Testis (tissue), 2 donors: ENCODE measurements at regions not wholly inside any gene's neighbourhood (a gene's known extent, or its start where the extent isn't known, plus 50 kb on each side); places are given as distances from the start of the nearest gene placed in this dataset.

Experiments
- DNase-seq: peaks from one replicate; pipeline ENCODE4 v3.0.0-alpha.2; 2019
- H3K27ac ChIP-seq, 2 donors: fragments of 200-600 bp; sonication (generic); one replicate each; pipeline ENCODE4 v1.5.1; 2019
- H3K27me3 ChIP-seq: fragments of 200-600 bp; sonication (generic); one replicate; pipeline ENCODE4 v1.5.1; 2019
- H3K36me3 ChIP-seq: fragments of 200-600 bp; sonication (generic); one replicate; pipeline ENCODE4 v1.5.1; 2017; ENCODE audit warnings: low read depth; ENCODE audit errors: missing control alignments
- H3K4me1 ChIP-seq: fragments of 200-600 bp; sonication (generic); one replicate; pipeline ENCODE4 v1.5.1; 2019
- H3K4me3 ChIP-seq, 2 donors: fragments of 200-600 bp; sonication (generic); one replicate each; pipeline ENCODE4 v1.5.1; 2017 to 2019
- H3K9me3 ChIP-seq: fragments of 200-600 bp; sonication (generic); one replicate; pipeline ENCODE4 v1.5.1; 2017
- POLR2A ChIP-seq: fragments of 450-650 bp; IDR thresholded peaks from one replicate; pipeline ENCODE4 v1.6.1; 2017; ENCODE audit warnings: antibody characterized with exemption, mild to moderate bottlenecking, moderate library complexity
- WGBS, 2 donors: methylation state at CpG; one replicate each; pipeline ENCODE4 v1.1.5; 2018; 5-methylcytosine and 5-hydroxymethylcytosine counted together
- intact Hi-C: fragments of 100-400 bp; cut with DNase I; formaldehyde crosslinking; loops from one replicate; pipeline ENCODE4 v1.15.1; 2023; ENCODE audit warnings: low total_unique reads
- TF ChIP-seq, protein P1 (sequence below), 3 experiments: fragments of 450-650 bp in 2 of 3; fragments of 200-600 bp in 1 of 3; sonication (generic) in 1 of 3; IDR thresholded peaks; one replicate each; pipeline ENCODE4 v1.5.1; 2016 to 2019; ENCODE audit warnings: antibody characterized with exemption in 3 of 3, mild to moderate bottlenecking in 2 of 3, moderate library complexity in 1 of 3

- no peak overlapping the region for H3K27ac ChIP-seq
- no peaks in the 10 kb centered on the region for H3K27me3 ChIP-seq
- no peak for TF ChIP-seq POLR2A
- TF ChIP-seq, protein P1, sequence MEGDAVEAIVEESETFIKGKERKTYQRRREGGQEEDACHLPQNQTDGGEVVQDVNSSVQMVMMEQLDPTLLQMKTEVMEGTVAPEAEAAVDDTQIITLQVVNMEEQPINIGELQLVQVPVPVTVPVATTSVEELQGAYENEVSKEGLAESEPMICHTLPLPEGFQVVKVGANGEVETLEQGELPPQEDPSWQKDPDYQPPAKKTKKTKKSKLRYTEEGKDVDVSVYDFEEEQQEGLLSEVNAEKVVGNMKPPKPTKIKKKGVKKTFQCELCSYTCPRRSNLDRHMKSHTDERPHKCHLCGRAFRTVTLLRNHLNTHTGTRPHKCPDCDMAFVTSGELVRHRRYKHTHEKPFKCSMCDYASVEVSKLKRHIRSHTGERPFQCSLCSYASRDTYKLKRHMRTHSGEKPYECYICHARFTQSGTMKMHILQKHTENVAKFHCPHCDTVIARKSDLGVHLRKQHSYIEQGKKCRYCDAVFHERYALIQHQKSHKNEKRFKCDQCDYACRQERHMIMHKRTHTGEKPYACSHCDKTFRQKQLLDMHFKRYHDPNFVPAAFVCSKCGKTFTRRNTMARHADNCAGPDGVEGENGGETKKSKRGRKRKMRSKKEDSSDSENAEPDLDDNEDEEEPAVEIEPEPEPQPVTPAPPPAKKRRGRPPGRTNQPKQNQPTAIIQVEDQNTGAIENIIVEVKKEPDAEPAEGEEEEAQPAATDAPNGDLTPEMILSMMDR (IDR thresholded peaks at IDR 0.05) = no peak
- no peak overlapping the region for H3K4me3 ChIP-seq
- WGBS, 2 donors = 33 to 49% methylated on average over 4 of the region's 4 CpGs
- H3K36me3 ChIP-seq = no peaks in the 10 kb centered on the region
- no peak for DNase-seq
- intact Hi-C loops = no loop called here
- H3K9me3 ChIP-seq = no peaks in the 10 kb centered on the region
- H3K4me1 ChIP-seq = peaks cover 4% of the 10 kb centered on the region
Measured at GRCh38 chr2:120677696-120678247, 57.9 kb upstream of the GLI2 start.

GRCh38 chr2:120678251-120678650 is 57.4 kb upstream of the GLI2 start:
- no peaks in the 10 kb centered on the region for H3K27me3 ChIP-seq
- 49 to 51% methylated on average over 7 of the region's 7 CpGs for WGBS, 2 donors
- H3K4me3 ChIP-seq = no peak overlapping the region
- H3K27ac ChIP-seq = no peak overlapping the region
- H3K36me3 ChIP-seq = no peaks in the 10 kb centered on the region
- peaks cover 4% of the 10 kb centered on the region for H3K4me1 ChIP-seq
- DNase-seq = no peak
- intact Hi-C loops = no loop called here
- no peak for TF ChIP-seq POLR2A
- TF ChIP-seq, protein P1 (IDR thresholded peaks at IDR 0.05) = no peak
- H3K9me3 ChIP-seq = no peaks in the 10 kb centered on the region

GRCh38 chr2:120678926-120679325 is 56.7 kb upstream of the GLI2 start:
- 65 to 76% methylated on average over 7 of the region's 7 CpGs for WGBS, 2 donors
- Histone ChIP-seq H3K4me1 (peaks cover 4% of the 10 kb centered on the region), H3K4me3 (no peak overlapping the region), H3K27ac (no peak overlapping the region), H3K36me3 (no peaks in the 10 kb centered on the region), H3K9me3 (no peaks in the 10 kb centered on the region), H3K27me3 (no peaks in the 10 kb centered on the region)
- intact Hi-C loops = no loop called here
- DNase-seq = no peak
- TF ChIP-seq POLR2A = no peak
- TF ChIP-seq, protein P1 (IDR thresholded peaks at IDR 0.05) = no peak

DNA sequence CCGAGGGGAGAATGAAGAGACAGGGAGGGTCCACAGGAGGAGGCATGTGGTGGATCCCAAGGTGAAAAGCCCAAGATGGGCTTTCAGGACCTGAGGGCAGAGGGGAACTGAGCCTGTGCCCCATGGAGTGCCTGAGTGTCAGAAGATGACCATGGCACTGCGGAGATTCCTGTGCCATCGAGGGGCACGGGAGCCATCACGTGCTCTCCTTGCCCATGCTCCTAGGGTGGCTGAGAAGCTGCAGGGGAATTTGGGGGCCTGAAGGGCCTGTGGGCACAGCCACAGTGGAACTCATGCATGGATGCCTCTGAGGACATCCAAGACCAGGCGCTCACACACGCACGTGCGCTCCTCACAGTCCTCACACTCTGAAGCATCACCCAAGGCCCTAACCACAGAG is 56.1 kb upstream of the GLI2 start:
- DNase-seq = no peak
- Histone ChIP-seq H3K27ac (no peak overlapping the region), H3K9me3 (no peaks in the 10 kb centered on the region), H3K27me3 (no peaks in the 10 kb centered on the region), H3K4me3 (no peak overlapping the region), H3K4me1 (peaks cover 4% of the 10 kb centered on the region), H3K36me3 (no peaks in the 10 kb centered on the region)
- 86 to 97% methylated on average over 1 to 9 of the region's 9 CpGs for WGBS, 2 donors
- TF ChIP-seq, protein P1 (IDR thresholded peaks at IDR 0.05) = no peak
- TF ChIP-seq POLR2A = no peak
- intact Hi-C loops = no loop called here

DNA sequence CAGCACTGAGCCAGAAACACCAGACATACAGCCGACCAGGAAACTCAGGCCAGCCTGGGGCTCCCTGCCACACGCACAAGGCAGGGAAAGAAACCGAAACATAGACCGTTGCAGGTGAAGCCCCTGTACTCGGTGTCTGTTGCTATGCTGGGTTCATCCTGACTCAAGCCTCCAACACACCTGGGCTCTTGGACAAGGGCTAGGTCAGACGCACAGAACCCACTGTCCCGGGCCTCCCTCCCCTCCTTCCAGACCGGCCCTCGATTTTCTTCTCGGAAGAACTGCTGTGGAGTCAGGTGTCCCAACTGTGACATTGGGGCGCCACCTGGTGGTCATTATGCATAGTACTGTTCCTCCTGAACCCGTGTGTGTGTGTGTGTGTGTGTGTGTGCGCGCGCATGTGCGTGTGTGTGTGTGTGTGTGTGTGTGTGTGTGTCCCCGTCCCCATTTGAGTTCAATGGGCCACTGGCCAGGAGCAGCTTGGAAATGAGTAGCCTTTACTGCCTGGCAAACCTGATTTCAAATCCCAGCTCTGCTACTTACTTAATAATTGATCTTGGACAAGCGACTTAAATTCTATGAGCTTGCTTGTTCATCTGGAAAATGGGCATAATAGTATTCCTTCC is 55.4 kb upstream of the GLI2 start:
- no peaks in the 10 kb centered on the region for H3K36me3 ChIP-seq
- H3K27ac ChIP-seq = no peak overlapping the region
- H3K9me3 ChIP-seq = no peaks in the 10 kb centered on the region
- H3K4me3 ChIP-seq = no peak overlapping the region
- TF ChIP-seq, protein P1 (IDR thresholded peaks at IDR 0.05) = peak; percentile 57 to 85 (median 84)
- TF ChIP-seq POLR2A = no peak
- intact Hi-C loops = loop anchor here (5.0 kb wide), 1 partner anchor 333 kb away; the partner anchor contains the start of gene INHBB
- H3K4me1 ChIP-seq = peaks cover 4% of the 10 kb centered on the region
- peak; percentile 94 for DNase-seq
- no peaks in the 10 kb centered on the region for H3K27me3 ChIP-seq
- WGBS, 2 donors = 17 to 23% methylated on average over 11 to 13 of the region's 18 CpGs
